ENCODE measurements at regions not wholly inside any gene's neighbourhood (a gene's known extent, or its start where the extent isn't known, plus 50 kb on each side); places are given as distances from the start of the nearest gene placed in this dataset.

GRCh38 chr18:76130845-76131244 lies 364.2 kb downstream of the ZNF516 start:
- no peak overlapping the region for H3K4me3 Mint-ChIP-seq (ENCODE audit: low read depth, unreplicated experiment)
- DNase-seq, result no peak
- BruUV-seq (replicated peaks), result no TSS peak
- no peaks in the 10 kb centered on the region for H3K4me1 Mint-ChIP-seq (ENCODE audit: low read depth, unreplicated experiment)
- intact Hi-C loops (cut with micrococcal nuclease; ENCODE audit: unreplicated experiment), result no loop called here
- no peaks in the 10 kb centered on the region for H3K27me3 Mint-ChIP-seq (ENCODE audit: unreplicated experiment)
- no peak overlapping the region for H3K27ac Mint-ChIP-seq (ENCODE audit: unreplicated experiment)
- TF ChIP-seq CTCF (IDR thresholded peaks at IDR 0.05; ENCODE audit: unreplicated experiment), result no peak
- H3K9me3 Mint-ChIP-seq (ENCODE audit: low read depth, unreplicated experiment), result peaks cover 12% of the 10 kb centered on the region
- CTCF ChIA-PET, result no interaction called here
- H3K36me3 Mint-ChIP-seq (ENCODE audit: insufficient read depth, unreplicated experiment), result no peaks in the 10 kb centered on the region

- no TSS peak for BruUV-seq (replicated peaks)
- CTCF ChIA-PET, result no interaction called here
- DNase-seq, result no peak
- no peak for TF ChIP-seq CTCF (IDR thresholded peaks at IDR 0.05; ENCODE audit: unreplicated experiment)
- Mint-ChIP-seq H3K36me3 (ENCODE audit: insufficient read depth, unreplicated experiment) (no peaks in the 10 kb centered on the region), H3K27me3 (ENCODE audit: unreplicated experiment) (no peaks in the 10 kb centered on the region), H3K9me3 (ENCODE audit: low read depth, unreplicated experiment) (peaks cover 11% of the 10 kb centered on the region), H3K27ac (ENCODE audit: unreplicated experiment) (no peak overlapping the region), H3K4me1 (ENCODE audit: low read depth, unreplicated experiment) (no peaks in the 10 kb centered on the region), H3K4me3 (ENCODE audit: low read depth, unreplicated experiment) (no peak overlapping the region)
- intact Hi-C loops (cut with micrococcal nuclease; ENCODE audit: unreplicated experiment), result no loop called here
Measured at GRCh38 chr18:76126327-76126726, 368.7 kb downstream of the ZNF516 start.

GRCh38 chr18:76121011-76121410 lies 374.0 kb downstream of the ZNF516 start:
- CTCF ChIA-PET, result no interaction called here
- H3K27me3 Mint-ChIP-seq (ENCODE audit: unreplicated experiment), result no peaks in the 10 kb centered on the region
- no peak for DNase-seq

GRCh38 chr18:76115580-76115979 lies 379.5 kb downstream of the ZNF516 start:
- CTCF ChIA-PET, result no interaction called here
- BruUV-seq (replicated peaks), result no TSS peak
- H3K27ac Mint-ChIP-seq (ENCODE audit: unreplicated experiment), result no peak overlapping the region

More at GRCh38 chr18:76121011-76121410, 374.0 kb downstream of the ZNF516 start:
- intact Hi-C loops (cut with micrococcal nuclease; ENCODE audit: unreplicated experiment), result no loop called here
- peaks cover 13% of the 10 kb centered on the region for H3K9me3 Mint-ChIP-seq (ENCODE audit: low read depth, unreplicated experiment)
- no peaks in the 10 kb centered on the region for H3K36me3 Mint-ChIP-seq (ENCODE audit: insufficient read depth, unreplicated experiment)
- no peak overlapping the region for H3K27ac Mint-ChIP-seq (ENCODE audit: unreplicated experiment)
- TF ChIP-seq CTCF (IDR thresholded peaks at IDR 0.05; ENCODE audit: unreplicated experiment), result no peak
- H3K4me3 Mint-ChIP-seq (ENCODE audit: low read depth, unreplicated experiment), result no peak overlapping the region
- BruUV-seq (replicated peaks), result no TSS peak
- no peaks in the 10 kb centered on the region for H3K4me1 Mint-ChIP-seq (ENCODE audit: low read depth, unreplicated experiment)

More at GRCh38 chr18:76115580-76115979, 379.5 kb downstream of the ZNF516 start:
- Mint-ChIP-seq H3K9me3 (ENCODE audit: low read depth, unreplicated experiment) (peaks cover 10% of the 10 kb centered on the region), H3K27me3 (ENCODE audit: unreplicated experiment) (no peaks in the 10 kb centered on the region), H3K4me3 (ENCODE audit: low read depth, unreplicated experiment) (no peak overlapping the region), H3K4me1 (ENCODE audit: low read depth, unreplicated experiment) (no peaks in the 10 kb centered on the region), H3K36me3 (ENCODE audit: insufficient read depth, unreplicated experiment) (no peaks in the 10 kb centered on the region)
- intact Hi-C loops (cut with micrococcal nuclease; ENCODE audit: unreplicated experiment), result no loop called here
- no peak for DNase-seq
- no peak for TF ChIP-seq CTCF (IDR thresholded peaks at IDR 0.05; ENCODE audit: unreplicated experiment)

Measured in Calu3 (cell line).